GM12891 (cell line): ENCODE measurements at regions not wholly inside any gene's neighbourhood (a gene's known extent, or its start where the extent isn't known, plus 50 kb on each side); places are given as distances from the start of the nearest gene placed in this dataset.

ENCODE experiments used
- POLR2A ChIP-seq: IDR thresholded peaks from 2 replicates; pipeline ENCODE4 v1.6.1; 2011; ENCODE audit warnings: low read depth, low read length, control low read depth
- POLR2AphosphoS5 ChIP-seq: IDR thresholded peaks from 2 replicates; pipeline ENCODE4 v1.6.1; 2011; ENCODE audit warnings: low read depth, low read length, control low read depth
- POU2F2 ChIP-seq: IDR thresholded peaks from 2 replicates; pipeline ENCODE4 v1.6.1; 2011; ENCODE audit warnings: low read depth, mild to moderate bottlenecking, control low read depth, low read length, moderate library complexity
- SPI1 ChIP-seq: IDR thresholded peaks from 2 replicates; pipeline ENCODE4 v1.6.1; 2011; ENCODE audit warnings: low read depth, low read length, control low read depth
- TAF1 ChIP-seq: IDR thresholded peaks from 2 replicates; pipeline ENCODE4 v1.6.1; 2011; ENCODE audit warnings: low read depth, low read length, control low read depth

- TF ChIP-seq POLR2A: no peak
- TF ChIP-seq POLR2AphosphoS5: no peak
- no peak for TF ChIP-seq TAF1
- TF ChIP-seq POU2F2: no peak
- TF ChIP-seq SPI1: no peak
Measured at GRCh38 chr5:13501176-13501575, 443.3 kb downstream of the DNAH5 start.
